ENCODE measurements at regions not wholly inside any gene's neighbourhood (a gene's known extent, or its start where the extent isn't known, plus 50 kb on each side); places are given as distances from the start of the nearest gene placed in this dataset.

- Histone ChIP-seq H3K27ac (ENCODE audit: poor library complexity, severe bottlenecking) (no peak overlapping the region), H3K9me3 (ENCODE audit: severe bottlenecking) (no peaks in the 10 kb centered on the region), H3K4me3 (ENCODE audit: severe bottlenecking) (no peak overlapping the region), H3K4me1 (ENCODE audit: insufficient read depth, poor library complexity, severe bottlenecking) (peaks cover 4% of the 10 kb centered on the region), H3K36me3 (ENCODE audit: low read depth) (no peaks in the 10 kb centered on the region), H3K27me3 (ENCODE audit: insufficient read depth, poor library complexity, severe bottlenecking) (no peaks in the 10 kb centered on the region)
- ATAC-seq (ENCODE audit: low read depth) (peak; percentile 73; the same call in 2 of the 3 replicates), DNase-seq (ENCODE audit: low spot score) (no peak)
- TF ChIP-seq CTCF (IDR thresholded peaks at IDR 0.05; ENCODE audit: poor library complexity, severe bottlenecking), result no peak
These were observed 122.4 kb upstream of the MSX2 start for GRCh38 chr5:174601946-174602345.

- H3K36me3 ChIP-seq (ENCODE audit: low read depth), result no peaks in the 10 kb centered on the region
- no peaks in the 10 kb centered on the region for H3K9me3 ChIP-seq (ENCODE audit: severe bottlenecking)
These were observed 118.2 kb upstream of the MSX2 start for GRCh38 chr5:174606153-174606552.

GRCh38 chr5:174606646-174607045 lies 117.7 kb upstream of the MSX2 start:
- Histone ChIP-seq H3K4me1 (ENCODE audit: insufficient read depth, poor library complexity, severe bottlenecking) (peaks cover 11% of the 10 kb centered on the region), H3K4me3 (ENCODE audit: severe bottlenecking) (no peak overlapping the region), H3K27me3 (ENCODE audit: insufficient read depth, poor library complexity, severe bottlenecking) (no peaks in the 10 kb centered on the region), H3K27ac (ENCODE audit: poor library complexity, severe bottlenecking) (no peak overlapping the region), H3K36me3 (ENCODE audit: low read depth) (no peaks in the 10 kb centered on the region), H3K9me3 (ENCODE audit: severe bottlenecking) (no peaks in the 10 kb centered on the region)
- ATAC-seq (ENCODE audit: low read depth) (no peak), DNase-seq (ENCODE audit: low spot score) (no peak)
- no peak for TF ChIP-seq CTCF (IDR thresholded peaks at IDR 0.05; ENCODE audit: poor library complexity, severe bottlenecking)

More at GRCh38 chr5:174606153-174606552, 118.2 kb upstream of the MSX2 start:
- H3K4me1 ChIP-seq (ENCODE audit: insufficient read depth, poor library complexity, severe bottlenecking), result peaks cover 11% of the 10 kb centered on the region
- ATAC-seq (ENCODE audit: low read depth), result no peak
- H3K27me3 ChIP-seq (ENCODE audit: insufficient read depth, poor library complexity, severe bottlenecking), result no peaks in the 10 kb centered on the region
- H3K4me3 ChIP-seq (ENCODE audit: severe bottlenecking), result no peak overlapping the region
- DNase-seq (ENCODE audit: low spot score), result no peak
- H3K27ac ChIP-seq (ENCODE audit: poor library complexity, severe bottlenecking), result no peak overlapping the region
- no peak for TF ChIP-seq CTCF (IDR thresholded peaks at IDR 0.05; ENCODE audit: poor library complexity, severe bottlenecking)

- no peak overlapping the region for H3K27ac ChIP-seq (ENCODE audit: poor library complexity, severe bottlenecking)
- DNase-seq (ENCODE audit: low spot score) (no peak), ATAC-seq (ENCODE audit: low read depth) (no peak)
- H3K27me3 ChIP-seq (ENCODE audit: insufficient read depth, poor library complexity, severe bottlenecking), result no peaks in the 10 kb centered on the region
- no peaks in the 10 kb centered on the region for H3K9me3 ChIP-seq (ENCODE audit: severe bottlenecking)
- no peak for TF ChIP-seq CTCF (IDR thresholded peaks at IDR 0.05; ENCODE audit: poor library complexity, severe bottlenecking)
- no peak overlapping the region for H3K4me3 ChIP-seq (ENCODE audit: severe bottlenecking)
- H3K36me3 ChIP-seq (ENCODE audit: low read depth), result no peaks in the 10 kb centered on the region
- H3K4me1 ChIP-seq (ENCODE audit: insufficient read depth, poor library complexity, severe bottlenecking), result peaks cover 9% of the 10 kb centered on the region
These were observed 117.2 kb upstream of the MSX2 start for GRCh38 chr5:174607205-174607604.

- no peak for TF ChIP-seq CTCF (IDR thresholded peaks at IDR 0.05; ENCODE audit: poor library complexity, severe bottlenecking)
- Histone ChIP-seq H3K36me3 (ENCODE audit: low read depth) (no peaks in the 10 kb centered on the region), H3K9me3 (ENCODE audit: severe bottlenecking) (no peaks in the 10 kb centered on the region), H3K27me3 (ENCODE audit: insufficient read depth, poor library complexity, severe bottlenecking) (no peaks in the 10 kb centered on the region), H3K27ac (ENCODE audit: poor library complexity, severe bottlenecking) (no peak overlapping the region), H3K4me1 (ENCODE audit: insufficient read depth, poor library complexity, severe bottlenecking) (peaks cover 7% of the 10 kb centered on the region), H3K4me3 (ENCODE audit: severe bottlenecking) (no peak overlapping the region)
- DNase-seq (ENCODE audit: low spot score), result no peak
- ATAC-seq (ENCODE audit: low read depth), result no peak
These were observed 116.5 kb upstream of the MSX2 start for GRCh38 chr5:174607916-174608315.

Measured in RWPE2 (cell line).